ENCODE measurements at regions not wholly inside any gene's neighbourhood (a gene's known extent, or its start where the extent isn't known, plus 50 kb on each side); places are given as distances from the start of the nearest gene placed in this dataset.

DNA sequence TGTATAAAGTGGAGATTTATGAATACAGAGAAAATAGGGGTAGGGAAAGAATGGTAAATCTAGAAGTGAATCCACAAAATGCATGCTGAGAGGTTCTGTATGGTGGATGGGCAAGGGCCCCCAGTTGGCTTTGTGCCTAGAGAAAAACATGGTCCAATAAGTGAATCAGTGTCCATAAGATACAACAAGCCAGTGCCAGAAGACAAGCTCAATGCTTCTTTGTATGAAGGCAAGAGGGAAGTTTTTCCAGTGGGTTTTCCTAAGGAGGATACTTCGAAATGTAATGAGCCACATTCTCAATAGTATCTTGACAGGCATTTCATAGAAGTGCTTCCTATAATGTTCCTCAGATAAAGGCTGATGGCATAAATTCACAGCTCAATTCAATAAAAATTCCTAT, 169.4 kb upstream of the HMCN1 start:
- TF ChIP-seq, protein P1, sequence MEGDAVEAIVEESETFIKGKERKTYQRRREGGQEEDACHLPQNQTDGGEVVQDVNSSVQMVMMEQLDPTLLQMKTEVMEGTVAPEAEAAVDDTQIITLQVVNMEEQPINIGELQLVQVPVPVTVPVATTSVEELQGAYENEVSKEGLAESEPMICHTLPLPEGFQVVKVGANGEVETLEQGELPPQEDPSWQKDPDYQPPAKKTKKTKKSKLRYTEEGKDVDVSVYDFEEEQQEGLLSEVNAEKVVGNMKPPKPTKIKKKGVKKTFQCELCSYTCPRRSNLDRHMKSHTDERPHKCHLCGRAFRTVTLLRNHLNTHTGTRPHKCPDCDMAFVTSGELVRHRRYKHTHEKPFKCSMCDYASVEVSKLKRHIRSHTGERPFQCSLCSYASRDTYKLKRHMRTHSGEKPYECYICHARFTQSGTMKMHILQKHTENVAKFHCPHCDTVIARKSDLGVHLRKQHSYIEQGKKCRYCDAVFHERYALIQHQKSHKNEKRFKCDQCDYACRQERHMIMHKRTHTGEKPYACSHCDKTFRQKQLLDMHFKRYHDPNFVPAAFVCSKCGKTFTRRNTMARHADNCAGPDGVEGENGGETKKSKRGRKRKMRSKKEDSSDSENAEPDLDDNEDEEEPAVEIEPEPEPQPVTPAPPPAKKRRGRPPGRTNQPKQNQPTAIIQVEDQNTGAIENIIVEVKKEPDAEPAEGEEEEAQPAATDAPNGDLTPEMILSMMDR (IDR thresholded peaks at IDR 0.05; ENCODE audit: poor library complexity) = no peak
- TF ChIP-seq EZH2phosphoT487 (IDR thresholded peaks at IDR 0.05; ENCODE audit: low read depth, severe bottlenecking, unreplicated experiment) (no peak), EZH2 (IDR thresholded peaks at IDR 0.05; ENCODE audit: borderline replicate concordance) (no peak)

Data from hepatocyte (in vitro differentiated cells).